NCI-H2107 treated with DMSO at 0.1 percent for 48 hours (cell line): ENCODE measurements at regions not wholly inside any gene's neighbourhood (a gene's known extent, or its start where the extent isn't known, plus 50 kb on each side); places are given as distances from the start of the nearest gene placed in this dataset.
"Not testable (repeated sequence)": the region's sequence is repeated elsewhere in the genome, so short reads cannot be mapped to it uniquely, and the experiment has no call there.

ENCODE experiments used
- DNase-seq: peaks from one replicate; lab custom pipeline; 2025; ENCODE audit not compliant: unreplicated experiment; lab: John Stamatoyannopoulos, UW

DNA sequence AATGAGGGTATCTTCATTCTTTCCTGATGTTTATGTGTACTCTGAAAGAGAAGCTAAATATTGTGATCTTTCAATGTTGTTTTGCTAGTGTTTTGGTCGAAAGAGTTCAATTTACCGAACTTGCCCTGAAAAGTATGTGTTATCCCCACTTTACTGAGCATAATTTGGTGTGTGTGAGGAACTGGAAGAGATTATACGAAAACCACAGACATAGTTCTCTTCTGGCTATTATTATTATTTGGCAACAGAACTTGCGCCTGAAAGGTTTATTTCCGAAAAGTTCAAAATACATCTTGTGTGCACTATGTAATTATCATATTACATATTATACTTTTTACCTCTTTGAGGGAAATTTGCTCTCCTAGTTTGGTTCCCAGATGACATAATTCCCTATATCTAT lies 232.5 kb upstream of the INTU start:
- DNase-seq: no peak

DNA sequence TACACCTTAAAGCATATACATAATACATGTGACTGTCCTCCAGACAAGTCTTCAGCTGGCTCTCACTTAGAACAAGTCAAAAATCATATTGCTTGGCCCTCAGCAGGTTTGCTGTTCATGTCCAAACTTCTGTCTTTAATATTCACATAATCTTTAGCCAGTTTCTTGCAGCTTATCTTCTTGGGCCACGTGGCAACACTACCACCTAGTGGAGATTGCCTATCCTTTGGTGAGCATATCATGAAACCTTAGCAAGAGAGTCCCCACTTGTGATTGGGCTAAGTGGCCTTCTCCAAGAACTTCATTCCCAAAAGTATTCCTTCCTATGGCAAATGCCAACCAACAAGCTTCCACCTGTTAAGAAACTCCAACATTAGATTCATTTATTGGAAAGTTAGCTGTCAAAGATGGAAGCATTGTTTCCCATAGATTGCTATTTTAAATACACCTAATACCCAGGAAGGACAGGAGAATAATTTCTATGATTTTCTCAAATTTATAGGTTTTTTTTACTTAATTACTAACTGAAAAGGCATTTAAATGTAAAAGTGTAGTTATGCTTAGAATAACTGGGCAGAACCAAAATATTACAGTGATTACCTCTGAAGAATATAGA lies 231.9 kb upstream of the INTU start:
- DNase-seq: peak; percentile 17

- no peak for DNase-seq
Measured at GRCh38 chr4:127403471-127404084, 229.2 kb upstream of the INTU start.

GRCh38 chr4:127406187-127406586 lies 226.6 kb upstream of the INTU start:
- no peak for DNase-seq

DNA sequence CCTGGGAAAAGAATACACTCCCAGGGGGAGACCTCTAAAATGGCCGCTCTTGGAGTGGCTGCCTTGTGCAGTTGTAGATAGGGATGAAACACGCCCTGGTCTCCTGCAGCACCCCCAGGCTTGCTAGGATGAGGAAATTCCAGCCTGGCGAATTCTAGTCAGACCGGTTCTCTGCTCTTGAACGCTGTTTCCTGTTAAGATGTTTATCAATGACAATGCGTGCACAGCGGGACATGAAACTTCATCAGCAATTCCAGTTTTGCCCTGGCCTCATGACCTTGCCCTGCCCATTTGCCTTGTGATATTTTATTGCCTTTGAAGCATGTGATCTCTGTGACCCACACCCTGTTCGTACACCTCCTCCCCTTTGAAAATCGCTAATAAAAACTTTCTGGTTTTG lies 225.2 kb upstream of the INTU start:
- not testable (repeated sequence) for DNase-seq

- DNase-seq: no peak
Measured at GRCh38 chr4:127410201-127410600, 222.6 kb upstream of the INTU start.

GRCh38 chr4:127410644-127411043 lies 222.1 kb upstream of the INTU start:
- no peak for DNase-seq

DNA sequence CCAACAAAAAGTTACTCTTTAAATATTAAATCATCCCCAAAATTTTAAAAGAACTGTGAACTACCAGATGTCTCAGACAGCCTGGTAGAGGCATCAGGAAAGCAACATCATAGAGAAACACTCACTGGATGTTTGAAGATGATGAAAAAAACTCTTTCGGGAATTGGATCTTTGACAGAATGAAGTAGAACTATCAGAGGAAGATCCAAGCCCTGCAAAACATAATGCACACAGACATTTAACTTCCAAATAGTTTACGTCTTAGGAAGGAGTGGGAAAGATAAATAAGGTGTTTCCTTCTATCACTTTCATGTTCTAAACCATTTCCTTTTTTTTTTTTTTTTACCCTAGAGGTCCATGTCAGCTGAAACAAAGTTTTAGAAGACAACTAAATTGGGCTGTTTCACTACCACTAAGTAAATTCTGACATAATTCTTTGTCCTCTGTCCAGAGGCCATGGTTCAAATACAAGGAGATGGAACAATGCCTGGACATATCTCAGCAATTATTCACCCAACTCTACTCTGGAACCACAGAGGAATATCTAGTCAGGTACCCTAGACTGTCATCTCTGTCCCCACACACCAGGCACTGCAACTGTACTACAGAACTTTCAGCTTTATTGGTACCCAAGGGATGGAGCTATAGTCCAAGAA lies 217.7 kb upstream of the INTU start:
- DNase-seq: no peak

DNA sequence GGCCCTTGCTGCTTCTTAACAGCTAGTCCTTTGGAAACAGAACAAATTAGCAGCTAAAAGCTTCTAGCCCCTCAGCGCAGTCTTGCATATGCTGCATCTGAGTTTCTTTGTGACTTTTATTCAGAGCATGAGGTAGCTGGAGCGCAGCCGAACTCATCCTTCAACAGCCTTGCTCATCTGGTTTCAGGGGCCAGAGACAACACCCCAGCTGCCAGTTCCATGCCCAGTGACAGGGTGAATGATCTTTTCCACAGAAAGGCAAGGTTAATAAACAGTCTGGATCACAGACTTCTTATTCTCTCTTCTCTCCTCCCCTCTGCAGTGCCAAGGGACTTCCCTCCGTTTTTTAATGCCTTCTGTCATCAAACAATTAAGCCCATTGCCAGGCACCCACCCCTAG lies 216.6 kb upstream of the INTU start:
- no peak for DNase-seq

GRCh38 chr4:127417885-127418535 lies 214.7 kb upstream of the INTU start:
- no peak for DNase-seq

GRCh38 chr4:127419431-127419830 lies 213.3 kb upstream of the INTU start:
- no peak for DNase-seq

DNA sequence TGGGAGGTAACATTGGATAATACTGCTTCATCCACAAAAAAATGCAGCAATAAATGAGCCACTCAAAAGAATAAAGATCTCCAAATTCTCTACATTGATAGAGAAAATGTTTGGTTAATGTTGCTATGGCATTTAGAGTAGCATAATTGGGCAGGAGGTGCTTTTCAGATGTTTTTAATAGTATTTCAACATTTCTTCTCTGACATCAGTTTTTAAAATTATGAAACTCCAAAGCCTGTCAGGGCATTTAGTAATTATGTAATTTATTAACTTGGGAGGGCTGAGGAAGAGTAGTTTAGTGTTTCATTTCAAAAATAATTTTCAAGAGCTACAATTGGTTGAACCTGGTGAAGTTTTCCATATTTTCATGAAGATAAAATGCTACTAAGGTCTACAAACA lies 211.3 kb upstream of the INTU start:
- no peak for DNase-seq

DNA sequence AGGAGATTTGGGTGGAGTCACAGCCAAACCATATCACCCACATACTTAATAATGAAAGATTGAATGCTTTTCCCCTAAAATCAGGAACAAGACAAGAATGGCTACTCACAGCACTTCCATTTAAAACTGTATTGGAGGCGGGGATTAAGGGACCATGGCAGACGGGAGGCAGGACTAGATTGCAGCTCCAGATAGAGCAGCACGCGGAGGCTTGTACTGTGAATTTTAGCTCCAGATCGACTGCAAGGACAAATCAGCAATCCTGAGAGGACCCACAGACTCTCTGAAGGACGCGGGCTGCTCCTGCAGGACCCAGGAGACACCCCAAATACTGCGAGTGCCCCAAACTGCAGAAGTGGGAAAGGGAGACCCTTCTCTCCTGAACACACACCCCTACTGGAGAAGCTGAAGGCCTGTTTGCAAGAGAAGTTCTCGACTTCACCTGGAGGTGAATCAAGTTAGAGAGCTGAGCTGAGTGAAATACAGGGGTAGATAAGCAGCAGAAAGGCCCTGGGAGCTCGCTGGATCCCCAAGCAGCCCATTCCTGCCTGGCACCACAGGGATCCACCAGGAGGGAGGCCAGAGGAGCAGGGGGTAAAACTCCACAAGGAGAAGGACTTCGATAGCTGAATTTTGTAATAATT lies 207.4 kb upstream of the INTU start:
- DNase-seq: no peak

DNA sequence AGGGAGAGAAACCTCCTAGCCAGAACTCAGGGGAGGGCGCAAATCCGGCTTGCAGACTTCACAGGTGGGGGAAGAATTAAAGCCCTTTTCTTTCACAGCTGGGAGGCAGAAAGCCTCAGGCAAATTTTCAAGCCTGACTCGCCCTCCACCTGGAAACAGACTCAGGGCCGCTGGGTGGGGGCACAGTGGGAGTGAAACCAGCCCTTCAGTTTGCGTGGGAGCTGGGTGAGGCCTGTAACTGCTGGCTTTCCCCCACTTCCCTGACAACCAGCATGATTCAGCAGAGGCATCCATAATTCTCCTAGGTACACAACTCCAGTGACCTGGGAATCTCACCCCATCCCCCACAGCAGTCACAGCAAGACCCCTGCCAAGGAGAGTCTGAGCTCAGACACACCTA lies 206.9 kb upstream of the INTU start:
- no peak for DNase-seq

DNA sequence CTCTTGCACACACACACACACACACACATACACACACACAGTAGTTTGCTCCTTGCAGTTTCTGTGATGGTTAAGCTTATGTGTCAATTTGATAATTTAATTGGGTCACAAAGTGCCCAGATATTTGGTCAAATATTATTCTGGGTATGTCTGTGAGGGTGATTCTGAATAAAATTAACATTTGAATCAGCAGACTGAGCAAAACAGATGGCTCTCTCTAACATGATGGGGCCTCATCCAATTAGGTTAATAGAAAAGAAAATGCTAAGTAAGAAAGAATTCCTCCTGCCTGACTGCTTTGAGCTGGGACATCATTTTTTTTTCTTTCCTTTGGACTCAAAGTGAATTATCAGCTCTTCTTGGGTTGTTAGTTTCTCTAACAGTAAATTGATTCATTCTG lies 191.2 kb upstream of the INTU start:
- DNase-seq: no peak

DNA sequence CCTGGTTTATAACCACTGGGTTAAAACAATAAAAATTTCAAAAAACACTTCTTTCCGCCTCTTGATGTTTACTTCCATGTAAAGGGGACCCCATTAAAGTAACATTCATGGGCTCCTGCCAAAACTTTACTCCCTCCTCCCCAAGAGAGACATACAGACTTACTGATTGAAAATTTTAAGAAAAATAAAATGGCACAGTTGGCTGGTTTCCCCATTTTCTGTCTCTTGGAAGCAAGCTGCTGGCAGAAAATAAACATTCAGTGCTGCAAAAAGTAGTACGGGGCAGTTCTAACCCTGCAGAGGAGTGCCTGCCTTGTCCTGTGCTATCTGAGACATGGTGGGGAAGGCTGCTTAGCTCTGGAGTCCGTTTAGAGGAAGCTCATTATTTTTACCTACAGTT lies 187.3 kb upstream of the INTU start:
- no peak for DNase-seq

GRCh38 chr4:127446427-127446885 lies 186.3 kb upstream of the INTU start:
- no peak for DNase-seq

GRCh38 chr4:127448986-127449385 lies 183.8 kb upstream of the INTU start:
- no peak for DNase-seq

GRCh38 chr4:127449449-127449848 lies 183.3 kb upstream of the INTU start:
- no peak for DNase-seq

DNA sequence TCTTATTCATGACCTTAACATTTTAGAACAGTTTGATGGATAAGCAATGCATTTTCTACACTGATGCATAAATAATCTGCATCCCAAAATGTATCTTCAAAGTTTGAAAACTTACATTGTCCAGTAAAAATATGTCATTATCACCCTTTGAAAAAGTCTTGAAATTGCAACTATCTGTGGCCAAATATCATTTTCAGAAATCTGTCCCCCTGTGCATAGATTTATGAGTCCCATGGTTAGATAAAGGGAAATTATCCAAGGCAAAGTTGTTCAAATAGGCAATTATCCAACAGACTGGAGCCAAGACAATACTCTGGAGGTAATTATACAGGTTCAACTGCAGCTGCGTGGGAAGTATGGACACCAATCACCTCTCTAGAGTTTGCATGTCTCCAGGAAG lies 182.5 kb upstream of the INTU start:
- DNase-seq: no peak

DNA sequence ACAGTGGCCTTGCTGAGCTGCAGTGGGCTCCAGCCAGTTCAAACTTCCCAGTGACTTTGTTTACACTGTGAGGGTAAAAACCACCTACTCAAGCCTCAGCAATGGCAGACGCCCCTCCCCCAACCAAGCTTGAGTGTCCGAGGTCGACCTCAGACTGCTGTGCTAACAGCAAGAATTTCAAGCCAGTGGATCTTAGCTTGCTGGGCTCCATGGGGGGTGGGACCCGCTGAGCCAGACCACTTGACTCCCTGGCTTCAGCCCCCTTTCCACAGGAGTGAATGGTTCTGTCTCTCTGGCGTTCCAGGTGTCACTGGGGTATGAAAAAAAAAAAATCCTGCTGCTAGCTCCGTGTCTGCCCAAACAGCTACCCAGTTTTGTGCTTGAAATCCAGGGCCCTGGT lies 168.9 kb upstream of the INTU start:
- no peak for DNase-seq

GRCh38 chr4:127469542-127469941 lies 163.2 kb upstream of the INTU start:
- no peak for DNase-seq
